Fibroblast of pulmonary artery (primary cell): ENCODE measurements at regions not wholly inside any gene's neighbourhood (a gene's known extent, or its start where the extent isn't known, plus 50 kb on each side); places are given as distances from the start of the nearest gene placed in this dataset.
"Not testable (repeated sequence)": the region's sequence is repeated elsewhere in the genome, so short reads cannot be mapped to it uniquely, and the experiment has no call there.

Source experiments
- DNase-seq: peaks from one replicate; pipeline ENCODE4 v3.0.0-alpha.2; 2010; ENCODE audit warnings: low read depth
- H3K4me3 ChIP-seq: replicated peaks from 2 replicates; pipeline ENCODE4 v1.5.1; 2011; ENCODE audit warnings: low read depth, mild to moderate bottlenecking, control low read depth, low read length, moderate library complexity
- TF ChIP-seq, protein P1 (sequence below): IDR thresholded peaks from 2 replicates; pipeline ENCODE4 v1.5.1; 2011; ENCODE audit warnings: mild to moderate bottlenecking, control low read depth, low read length, inconsistent platforms; ENCODE audit errors: missing control alignments

DNA sequence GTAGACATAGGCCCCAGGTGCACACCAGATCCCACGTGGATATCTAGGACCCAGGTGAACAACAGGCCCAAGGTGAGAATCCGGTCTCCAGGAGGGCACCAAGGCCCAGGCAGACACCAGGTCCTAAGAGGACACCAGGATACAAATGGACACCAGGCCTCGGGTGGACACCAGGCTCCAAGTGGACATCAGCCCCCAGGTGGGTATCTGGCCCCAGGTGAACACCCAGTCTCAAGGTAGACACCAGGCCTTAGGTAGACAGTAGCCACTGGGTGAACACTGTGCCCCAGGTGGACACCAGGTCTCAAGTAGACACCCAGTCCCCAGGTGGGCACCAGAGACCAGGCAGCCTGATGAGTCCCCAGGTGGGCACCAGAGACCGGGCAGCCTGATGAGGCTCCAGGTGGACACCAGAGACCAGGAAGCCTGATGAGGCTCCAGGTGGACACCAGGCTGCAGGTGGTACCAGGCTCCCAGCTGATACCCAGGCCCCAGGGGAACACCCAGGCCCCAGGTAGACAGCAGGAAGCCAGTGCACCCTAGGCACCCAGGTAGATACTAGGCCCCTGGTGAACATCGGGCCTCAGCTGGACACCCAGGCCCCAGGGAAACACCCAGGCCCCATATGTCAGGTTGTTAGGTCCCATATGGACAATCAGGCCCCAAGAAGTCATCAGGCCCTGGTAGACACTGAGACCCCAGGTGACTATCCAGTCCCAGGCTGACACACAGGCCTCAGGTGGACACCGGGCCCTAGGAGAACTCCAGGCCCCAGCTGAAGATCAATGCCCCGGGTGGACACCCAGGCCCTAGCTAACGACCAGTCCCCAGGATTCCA is 55.1 kb upstream of the SEPTIN5 start:
- no peak overlapping the region for H3K4me3 ChIP-seq
- TF ChIP-seq, protein P1, sequence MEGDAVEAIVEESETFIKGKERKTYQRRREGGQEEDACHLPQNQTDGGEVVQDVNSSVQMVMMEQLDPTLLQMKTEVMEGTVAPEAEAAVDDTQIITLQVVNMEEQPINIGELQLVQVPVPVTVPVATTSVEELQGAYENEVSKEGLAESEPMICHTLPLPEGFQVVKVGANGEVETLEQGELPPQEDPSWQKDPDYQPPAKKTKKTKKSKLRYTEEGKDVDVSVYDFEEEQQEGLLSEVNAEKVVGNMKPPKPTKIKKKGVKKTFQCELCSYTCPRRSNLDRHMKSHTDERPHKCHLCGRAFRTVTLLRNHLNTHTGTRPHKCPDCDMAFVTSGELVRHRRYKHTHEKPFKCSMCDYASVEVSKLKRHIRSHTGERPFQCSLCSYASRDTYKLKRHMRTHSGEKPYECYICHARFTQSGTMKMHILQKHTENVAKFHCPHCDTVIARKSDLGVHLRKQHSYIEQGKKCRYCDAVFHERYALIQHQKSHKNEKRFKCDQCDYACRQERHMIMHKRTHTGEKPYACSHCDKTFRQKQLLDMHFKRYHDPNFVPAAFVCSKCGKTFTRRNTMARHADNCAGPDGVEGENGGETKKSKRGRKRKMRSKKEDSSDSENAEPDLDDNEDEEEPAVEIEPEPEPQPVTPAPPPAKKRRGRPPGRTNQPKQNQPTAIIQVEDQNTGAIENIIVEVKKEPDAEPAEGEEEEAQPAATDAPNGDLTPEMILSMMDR, result no peak
- DNase-seq, result no peak

DNA sequence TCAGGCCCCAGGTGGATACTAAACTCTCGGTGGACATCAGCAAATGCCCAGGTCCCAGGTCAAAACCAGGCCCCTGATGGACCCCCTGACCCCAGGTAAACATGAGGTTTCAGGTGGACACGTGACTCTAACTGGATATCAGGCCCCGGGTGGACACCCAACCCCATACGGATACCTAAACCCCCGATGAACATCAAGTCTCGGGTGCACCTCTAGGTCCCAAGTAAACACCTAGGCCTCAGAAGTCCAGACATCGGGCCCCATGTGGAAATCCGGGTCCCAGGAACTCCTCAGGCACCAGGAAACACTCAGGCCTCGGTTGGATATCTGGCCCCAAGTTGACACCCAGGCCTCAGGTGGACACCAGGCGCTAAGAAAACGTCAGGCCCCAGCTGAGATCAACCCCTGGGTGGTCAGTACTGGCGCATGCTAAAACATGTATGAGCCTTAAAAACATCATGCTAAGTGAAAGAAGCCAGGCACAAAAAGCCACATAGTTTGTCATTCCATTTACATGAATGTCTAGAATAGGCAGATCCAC is 54.4 kb upstream of the SEPTIN5 start:
- TF ChIP-seq, protein P1, result no peak
- DNase-seq, result no peak
- no peak overlapping the region for H3K4me3 ChIP-seq

DNA sequence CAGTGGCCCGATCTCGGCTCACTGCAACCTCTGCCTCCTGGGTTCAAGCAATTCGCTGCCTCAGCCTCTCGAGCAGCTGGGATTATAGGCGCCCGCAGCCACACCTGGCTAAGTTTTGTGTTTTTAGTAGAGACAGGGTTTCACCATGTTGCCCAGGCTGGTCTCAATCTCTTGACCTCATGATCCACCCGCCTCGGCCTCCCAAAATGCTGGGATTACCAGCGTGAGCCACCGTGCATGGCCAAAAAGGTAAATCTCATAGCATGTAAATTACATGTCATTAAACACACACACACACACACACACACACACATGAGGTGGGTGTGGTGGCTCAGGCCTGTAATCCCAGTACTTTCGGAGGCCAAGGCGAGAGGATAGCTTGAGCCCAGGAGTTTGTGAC is 53.7 kb upstream of the SEPTIN5 start:
- DNase-seq, result not testable (repeated sequence)

DNA sequence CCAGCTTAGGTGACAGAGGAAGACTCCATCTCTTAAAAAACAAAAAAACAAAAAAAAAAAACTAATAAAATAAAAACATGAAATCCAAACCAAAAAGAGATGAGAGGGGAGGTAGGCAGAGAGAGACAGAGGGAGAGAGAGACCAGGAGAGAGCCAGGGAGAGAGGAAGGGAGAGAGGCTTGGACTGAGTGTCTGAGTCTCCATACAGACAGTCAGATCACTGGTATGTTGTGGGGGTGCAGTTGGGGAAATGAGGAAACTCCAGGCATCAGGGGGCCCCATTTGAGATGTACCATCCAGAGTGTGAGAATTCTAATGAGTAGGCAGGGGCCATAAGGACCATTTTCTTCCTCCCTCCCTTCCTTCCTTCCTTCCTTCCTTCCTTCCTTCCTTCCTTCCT is 53.1 kb upstream of the SEPTIN5 start:
- H3K4me3 ChIP-seq, result no peak overlapping the region
- no peak for DNase-seq
- TF ChIP-seq, protein P1, result no peak

More for the DNA sequence above, 53.7 kb upstream of the SEPTIN5 start:
- H3K4me3 ChIP-seq, result not testable (repeated sequence)

DNA sequence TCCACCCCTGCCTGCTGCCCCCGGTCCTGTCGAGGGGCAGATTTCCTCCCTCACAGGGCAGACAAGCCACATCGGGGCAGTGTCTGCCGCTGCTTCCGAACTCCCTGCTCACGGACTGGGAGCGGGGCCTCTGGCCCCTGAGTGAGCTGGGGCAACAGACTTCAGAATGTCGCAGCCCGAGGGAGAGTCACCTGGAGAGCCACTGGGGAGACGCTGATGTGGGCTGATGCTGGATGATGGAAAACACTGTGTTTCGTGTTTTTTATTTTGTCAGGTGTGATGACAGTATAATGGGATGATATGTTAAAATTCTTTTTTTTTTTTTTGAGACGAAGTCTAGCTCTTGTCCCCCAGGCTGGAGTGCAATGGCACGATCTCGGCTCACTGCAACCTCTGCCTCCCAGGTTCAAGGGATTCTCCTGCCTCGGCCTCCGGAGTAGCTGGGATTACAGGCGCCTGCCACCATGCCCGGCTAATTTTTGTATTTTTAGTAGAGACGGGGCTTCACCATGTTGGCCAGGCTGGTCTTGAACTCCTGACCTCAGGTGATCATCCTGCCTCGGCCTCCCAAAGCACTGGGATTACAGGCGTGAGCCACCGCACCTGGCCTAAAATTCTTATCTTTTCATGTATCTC is 52.1 kb upstream of the SEPTIN5 start:
- H3K4me3 ChIP-seq, DNase-seq: not testable (repeated sequence)

DNA sequence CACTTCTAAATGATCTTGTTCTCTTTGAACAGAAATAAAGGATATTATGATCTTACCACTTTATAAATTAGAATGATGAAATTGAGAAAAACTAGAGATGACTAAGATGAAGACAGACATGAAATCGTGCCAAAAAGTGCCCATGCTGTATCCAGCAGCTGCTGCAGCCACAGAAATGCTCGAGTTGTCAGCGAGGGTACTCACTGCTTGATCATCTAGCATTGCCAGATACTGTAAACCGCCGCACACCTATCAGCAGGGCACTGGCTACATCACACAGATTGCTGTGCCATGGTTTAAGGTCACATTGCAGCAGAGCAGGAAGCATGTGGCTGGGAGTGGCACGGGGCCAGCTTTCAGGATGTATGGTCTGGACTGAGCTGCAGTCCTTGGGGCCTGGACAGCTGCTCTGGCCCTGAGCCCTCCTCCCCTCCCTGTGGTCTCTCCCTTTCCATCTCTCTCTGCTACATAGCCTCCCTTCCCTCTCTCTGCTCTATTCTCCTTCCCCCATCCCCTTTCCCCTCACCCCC is 51.0 kb upstream of the SEPTIN5 start:
- DNase-seq, result peak; percentile 76
- no peak overlapping the region for H3K4me3 ChIP-seq
- TF ChIP-seq, protein P1, result no peak

DNA sequence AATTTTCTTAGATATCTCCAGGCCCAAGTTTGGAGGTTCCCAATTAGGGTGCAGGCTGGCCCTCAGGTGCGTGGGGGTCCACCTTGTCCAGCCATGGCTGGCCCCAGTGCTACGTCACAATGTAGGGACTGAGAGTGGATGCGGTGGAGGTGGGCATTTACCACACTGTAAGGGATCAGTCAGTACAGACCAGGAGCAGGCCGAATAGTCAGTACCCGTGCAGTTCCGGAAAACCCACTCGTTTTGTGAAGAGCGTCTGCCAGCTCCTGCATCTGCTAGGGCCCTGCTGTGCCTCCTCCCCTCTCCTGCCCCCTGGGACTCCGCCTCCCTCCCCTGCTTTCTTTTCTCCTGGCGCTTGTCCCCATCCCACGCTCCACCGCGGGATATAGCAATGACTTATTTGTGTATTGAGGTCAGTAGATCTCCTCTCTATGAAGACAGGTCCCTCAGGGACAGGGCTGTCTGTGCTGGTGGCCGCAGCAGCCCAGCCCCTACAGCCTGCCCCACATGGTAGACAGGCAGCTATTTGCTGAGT is 50.4 kb upstream of the SEPTIN5 start:
- DNase-seq, result peak; percentile 70
- no peak overlapping the region for H3K4me3 ChIP-seq
- TF ChIP-seq, protein P1, result no peak
